ENCODE measurements at regions not wholly inside any gene's neighbourhood (a gene's known extent, or its start where the extent isn't known, plus 50 kb on each side); places are given as distances from the start of the nearest gene placed in this dataset.
"Not testable (repeated sequence)": the region's sequence is repeated elsewhere in the genome, so short reads cannot be mapped to it uniquely, and the experiment has no call there.

DNA sequence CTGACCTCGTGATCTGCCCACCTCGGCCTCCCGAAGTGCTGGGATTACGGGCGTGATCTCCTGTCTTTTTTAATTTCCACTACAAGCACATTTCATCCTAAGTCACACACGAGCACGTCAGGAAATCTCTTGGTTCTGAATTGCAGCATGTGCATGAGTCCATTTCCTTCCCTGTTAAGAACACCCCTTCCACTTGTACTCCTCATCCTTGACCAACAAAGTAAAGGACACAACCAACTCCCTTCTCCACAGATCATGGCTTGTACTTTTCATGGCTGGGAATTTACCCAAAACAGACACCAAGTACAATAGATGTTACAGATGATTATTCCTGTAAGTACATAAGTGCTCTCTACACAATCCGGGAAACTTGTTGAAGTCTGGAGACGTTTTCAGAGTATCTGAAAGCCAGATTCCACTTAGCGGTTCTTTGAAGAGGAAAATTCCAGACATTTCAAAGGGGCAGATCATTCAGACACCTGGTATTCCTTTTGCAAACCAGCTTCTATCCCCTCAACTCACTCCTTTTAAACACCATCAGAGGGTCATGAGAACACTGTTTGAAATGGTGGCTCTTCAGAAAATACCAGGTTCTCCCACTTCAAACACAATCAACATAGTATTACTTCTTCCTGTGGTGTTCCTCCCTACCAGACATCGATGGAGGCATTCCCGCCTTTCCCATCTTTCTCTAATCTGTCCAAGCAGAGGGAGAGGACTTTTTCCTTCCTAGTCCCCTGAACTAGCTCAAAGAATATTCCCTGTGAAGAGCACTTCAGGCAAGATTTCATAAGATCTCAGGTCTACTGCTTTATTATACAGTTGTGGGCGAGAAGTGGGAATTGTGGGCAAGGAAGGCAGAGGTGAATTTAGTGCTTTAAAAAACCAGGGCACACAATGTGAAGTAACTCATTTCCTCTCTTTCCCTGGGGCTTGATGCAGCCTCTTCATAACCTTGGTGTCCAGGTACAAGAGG lies 80.1 kb upstream of the TSC22D2 start:
- DNase-seq, result no peak

DNA sequence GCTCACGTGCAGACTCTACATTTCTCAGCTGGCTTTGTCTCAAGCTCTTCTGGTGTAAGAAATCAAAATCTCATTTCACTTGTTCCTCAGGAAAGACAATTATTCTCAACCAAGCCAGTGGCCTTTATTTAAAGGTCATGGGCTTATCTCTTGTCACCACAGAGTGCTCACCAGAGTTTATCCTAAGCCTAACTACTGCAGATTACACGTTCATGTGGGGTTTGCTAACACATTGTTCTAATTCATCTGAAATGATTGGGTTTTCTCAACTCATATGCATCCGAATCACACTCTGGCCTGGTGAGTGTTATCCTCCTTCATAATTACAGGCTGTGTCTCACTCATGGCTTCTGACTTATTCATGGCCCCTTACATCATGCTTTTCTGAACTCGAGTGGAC lies 83.3 kb upstream of the TSC22D2 start:
- no peak for DNase-seq

DNA sequence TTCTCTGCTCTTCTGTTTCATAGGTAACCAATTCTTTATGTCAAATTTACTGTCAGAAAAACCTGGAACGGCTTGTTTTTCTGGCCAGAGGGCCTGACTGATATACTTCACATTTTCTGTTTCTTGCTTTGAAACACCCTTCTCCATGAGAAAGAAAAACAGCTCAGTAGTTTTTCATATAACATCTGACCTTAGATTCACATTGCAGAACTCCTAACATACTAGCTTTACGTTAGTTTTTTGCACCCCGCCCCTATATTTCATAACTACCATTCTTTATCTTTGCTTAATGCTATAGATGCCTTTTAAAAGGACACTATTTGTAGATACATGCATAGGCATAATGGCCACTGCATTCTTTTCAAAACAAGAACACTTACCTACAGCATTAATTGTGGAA lies 83.9 kb upstream of the TSC22D2 start:
- no peak for DNase-seq

DNA sequence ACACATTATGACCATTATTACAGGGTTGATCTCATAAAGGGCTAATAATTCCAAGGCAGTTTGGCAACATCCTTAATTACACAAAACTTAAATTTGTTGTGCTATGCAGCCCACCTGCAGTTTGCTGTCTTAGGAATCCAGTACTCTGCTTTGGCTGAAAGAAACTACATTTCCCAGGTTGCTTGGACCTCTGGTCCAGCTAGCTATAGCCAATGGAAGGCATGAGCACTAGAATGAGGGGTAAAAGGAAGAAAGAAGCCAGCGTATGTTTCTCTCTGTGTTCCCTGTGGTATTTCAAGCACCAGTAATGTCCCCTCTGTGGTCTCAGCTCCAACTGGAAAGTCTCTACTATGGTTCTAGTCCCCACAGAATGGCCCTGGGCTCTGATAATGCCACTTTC lies 84.3 kb upstream of the TSC22D2 start:
- no peak for DNase-seq

DNA sequence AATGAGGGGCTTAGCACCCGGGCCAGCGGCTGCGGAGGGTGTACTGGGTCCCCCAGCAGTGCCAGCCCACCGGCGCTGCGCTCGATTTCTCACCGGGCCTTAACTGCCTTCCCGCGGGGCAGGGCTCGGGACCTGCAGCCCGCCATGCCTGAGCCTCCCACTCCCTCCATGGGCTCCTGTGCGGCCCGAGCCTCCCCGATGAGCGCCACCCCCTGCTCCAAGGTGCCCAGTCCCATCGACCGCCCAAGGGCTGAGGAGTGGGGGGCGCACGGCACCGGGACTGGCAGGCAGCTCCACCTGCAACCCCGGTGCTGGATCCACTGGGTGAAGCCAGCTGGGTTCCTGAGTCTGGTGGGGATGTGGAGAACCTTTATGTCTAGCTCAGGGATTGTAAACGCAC lies 85.0 kb upstream of the TSC22D2 start:
- DNase-seq, result not testable (repeated sequence)

DNA sequence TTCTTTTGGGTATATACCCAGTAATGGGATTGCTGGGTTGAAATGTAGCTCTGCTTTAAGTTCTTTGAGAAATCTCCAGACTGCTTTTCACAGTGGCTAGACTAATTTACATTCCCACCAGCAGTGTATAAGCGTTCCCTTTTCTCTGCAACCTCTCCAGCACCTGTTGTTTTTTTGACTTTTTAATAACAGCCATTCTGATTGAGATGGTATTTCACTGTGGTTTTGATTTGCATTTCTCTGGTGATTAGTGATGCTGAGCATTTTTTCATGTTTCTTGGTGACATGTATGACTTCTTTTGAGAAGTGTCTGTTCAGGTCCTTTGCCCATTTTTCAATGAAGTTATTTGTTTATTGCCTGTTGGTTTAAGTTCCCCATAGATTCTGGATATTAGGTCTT lies 87.1 kb upstream of the TSC22D2 start:
- DNase-seq, result not testable (repeated sequence)

DNA sequence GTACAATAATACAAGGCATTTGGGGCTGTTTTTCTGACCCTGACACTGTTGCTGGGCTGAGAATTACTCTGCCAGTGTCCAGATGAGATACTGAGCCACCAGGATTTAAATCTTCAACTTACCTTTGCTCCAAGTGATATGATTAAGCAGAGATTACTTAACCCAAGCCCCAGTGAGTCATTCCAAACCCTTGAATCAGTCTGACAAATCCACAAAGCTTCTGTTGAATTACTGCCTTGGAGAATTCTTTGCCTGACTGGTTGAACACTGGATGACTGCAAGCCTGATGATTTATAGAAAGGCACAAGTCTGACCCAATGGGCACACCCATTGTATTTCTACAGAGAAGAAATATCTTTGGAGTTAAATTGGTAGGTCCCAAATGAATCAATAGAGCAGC lies 88.2 kb upstream of the TSC22D2 start:
- DNase-seq, result no peak

DNA sequence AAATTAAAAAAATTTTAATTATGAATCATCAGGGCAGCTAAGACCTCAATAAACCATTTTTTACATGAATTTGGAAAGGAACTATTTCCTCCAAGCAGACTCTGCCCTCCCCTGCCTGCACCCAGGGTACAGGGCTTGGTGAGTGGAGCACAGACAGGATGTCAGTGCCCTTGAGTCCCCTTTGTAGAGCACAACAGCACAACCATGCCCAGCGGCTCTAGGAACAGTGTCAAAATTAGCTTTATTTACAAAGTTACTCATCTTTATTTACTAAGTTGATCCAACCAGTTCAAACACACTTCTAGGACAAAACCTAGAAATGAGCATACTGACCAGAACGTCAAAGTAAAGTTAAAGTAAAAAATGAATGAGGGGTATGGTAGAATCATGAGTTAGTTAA lies 90.6 kb upstream of the TSC22D2 start:
- DNase-seq, result no peak

DNA sequence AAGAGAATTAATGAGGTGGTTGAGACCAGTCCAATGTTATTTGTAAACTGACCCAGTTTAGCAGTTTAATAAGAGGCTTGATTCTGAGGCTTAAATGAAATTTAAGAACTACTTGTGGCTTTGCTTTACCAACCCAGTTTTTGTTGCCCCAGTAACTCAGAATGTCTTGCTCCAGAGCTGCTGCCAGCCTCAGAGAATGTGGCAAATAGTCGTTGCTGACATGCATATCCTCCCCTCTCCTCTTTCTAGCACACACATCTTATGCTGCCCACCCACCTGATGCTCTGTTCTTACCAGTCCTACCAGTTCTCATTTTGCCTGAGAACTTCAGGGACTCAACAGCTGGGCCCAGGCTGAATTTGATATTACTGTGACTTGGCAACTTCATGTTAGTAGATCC lies 92.4 kb upstream of the TSC22D2 start:
- DNase-seq, result no peak

DNA sequence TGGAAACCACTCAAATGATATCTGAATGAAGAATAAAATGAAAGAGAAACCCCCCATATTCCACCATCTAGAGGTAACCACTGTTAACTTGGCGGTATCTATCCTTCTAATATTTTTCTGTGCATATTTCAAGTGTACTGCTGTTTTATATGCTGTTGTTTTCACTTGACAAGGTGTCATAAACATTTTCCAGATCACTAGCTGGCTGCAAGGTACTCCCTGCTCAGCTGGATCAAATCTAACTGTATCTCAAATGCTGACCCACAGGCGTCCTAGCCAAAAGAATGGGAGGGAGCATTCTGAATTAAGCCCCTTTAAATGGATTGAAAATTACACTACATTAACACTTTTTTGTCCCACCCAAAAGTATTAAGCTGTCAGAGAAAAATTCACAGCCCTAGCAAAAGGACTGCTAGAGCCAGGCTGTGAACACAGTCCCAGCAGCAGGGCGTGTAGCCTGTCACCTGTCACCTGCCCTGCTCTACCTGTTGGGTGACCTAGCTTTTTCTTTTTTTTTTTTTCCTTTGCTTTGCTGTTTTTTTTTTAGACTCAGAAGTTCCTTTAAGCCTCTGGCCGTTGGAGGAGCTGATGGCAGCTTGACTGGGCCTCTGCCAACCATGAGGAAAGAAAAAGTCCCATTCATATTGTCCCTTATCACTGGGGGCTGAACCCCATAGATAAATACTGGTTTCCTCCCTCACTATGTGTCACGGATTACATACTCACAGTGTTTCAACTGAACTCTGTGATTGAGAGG lies 93.7 kb upstream of the TSC22D2 start:
- DNase-seq, result no peak

DNA sequence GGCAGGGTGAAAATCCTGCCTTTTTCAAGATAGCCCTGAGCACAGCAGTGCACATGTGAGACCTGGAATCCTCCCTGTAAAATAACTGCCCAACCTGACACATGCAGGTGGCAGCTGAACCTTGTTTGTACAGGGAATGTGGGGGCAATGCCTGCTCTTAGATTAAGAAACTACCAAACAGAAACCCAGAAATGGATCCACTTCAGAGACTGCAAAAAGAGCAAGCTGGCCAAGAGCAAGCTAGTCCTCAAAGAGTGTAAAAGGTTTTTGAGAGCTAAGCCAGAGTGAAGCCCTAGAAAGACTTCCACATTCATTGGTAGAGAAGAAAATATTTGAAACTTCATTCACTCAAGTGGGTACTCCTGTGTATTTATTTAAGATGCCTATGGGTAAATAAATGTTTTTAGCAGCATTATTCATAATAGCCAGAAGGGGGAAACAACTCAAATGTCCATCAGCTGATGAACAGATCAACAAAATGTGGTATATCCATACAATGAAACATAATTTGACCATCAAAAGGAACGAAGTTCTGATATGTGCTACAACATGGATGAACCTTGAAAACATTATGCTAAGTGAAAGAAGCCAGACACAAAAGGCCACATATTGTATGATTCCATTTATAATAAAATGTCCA lies 96.0 kb upstream of the TSC22D2 start:
- DNase-seq, result no peak

DNA sequence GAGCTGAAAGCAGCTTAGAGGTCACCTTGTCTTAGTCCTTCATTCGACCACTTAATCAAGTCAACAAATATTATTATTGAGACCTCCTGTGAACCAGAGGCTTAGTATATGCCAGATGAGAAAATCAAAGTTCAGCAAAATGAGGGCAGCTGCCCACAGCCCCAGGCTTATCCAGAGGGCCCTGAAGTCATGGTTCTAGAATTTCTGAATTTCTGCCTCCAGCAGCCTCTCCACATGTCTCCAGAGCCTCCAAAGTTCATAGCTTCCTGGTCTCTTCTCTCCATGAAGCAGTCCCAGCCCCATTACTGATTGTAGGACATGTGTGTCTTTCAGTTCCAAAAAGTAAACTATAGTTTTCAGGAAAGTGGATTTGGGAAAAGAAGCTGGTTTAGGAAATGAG lies 96.9 kb upstream of the TSC22D2 start:
- DNase-seq, result no peak

DNA sequence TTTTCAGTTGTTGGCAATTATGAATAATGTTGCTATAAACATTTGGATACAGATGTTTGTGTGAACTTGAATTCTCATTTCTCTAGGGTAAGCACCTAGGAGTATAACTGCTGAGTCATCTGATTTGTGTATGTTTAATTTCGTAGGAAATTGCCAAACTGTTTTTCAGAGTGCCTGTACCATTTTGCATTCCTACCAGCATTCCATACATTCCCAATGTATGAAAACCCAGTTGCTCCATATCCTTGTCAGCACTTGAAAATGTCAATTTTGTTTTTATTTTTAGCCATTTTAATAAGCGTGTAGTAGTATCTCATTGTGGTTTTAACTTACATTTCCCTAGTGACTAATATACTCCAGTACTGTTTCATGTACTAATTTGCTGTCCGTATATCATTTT lies 98.5 kb upstream of the TSC22D2 start:
- DNase-seq, result no peak

DNA sequence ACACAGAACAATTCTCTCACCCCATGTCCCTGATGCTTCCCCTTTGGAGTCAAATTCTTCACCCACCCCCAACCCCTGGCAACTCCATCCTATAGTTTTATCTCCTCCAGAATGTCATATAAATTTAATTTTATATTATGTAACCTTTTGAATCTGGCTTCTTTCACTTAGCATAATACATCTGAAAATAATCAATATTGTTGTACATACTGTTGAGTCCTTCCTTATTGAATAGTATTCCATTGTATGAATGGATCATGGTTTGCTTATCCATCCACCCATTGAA lies 98.9 kb upstream of the TSC22D2 start:
- no peak for DNase-seq

DNA sequence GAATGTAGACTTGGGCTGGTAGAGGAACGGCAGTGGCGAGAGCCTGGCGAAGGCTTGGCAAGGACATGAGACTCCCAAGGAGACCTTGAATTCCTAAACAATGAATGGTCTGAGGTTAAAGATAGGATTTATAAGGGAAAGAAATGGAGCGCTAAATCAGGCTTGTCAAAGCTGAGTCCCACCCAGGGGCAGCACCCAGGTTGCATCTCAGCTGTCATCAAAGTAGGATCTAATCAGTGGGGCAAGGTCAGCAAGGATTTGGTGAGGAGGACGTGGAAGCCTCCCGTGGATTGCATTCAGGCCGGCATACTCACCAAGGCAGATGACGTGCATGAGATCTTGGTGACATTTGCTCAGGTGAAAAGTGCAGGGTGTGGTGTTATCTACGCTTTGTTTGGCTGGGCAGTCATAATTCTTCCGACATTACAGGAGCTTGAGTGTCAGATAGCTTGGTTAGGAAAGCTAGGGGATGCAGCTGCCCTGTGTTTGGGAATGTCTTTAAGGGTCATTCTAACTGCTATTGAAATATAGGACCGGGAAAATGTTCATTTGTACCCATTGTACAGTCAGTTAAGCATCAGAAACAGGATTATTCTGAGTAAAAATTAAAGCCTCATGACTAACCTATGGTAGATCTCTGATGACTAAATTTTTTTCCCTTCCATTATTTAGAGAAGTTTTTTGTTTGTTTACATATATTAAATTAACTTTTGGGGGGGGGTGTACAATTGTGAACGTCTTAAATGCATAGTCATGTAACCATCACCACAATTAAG lies 99.4 kb upstream of the TSC22D2 start:
- no peak for DNase-seq

DNA sequence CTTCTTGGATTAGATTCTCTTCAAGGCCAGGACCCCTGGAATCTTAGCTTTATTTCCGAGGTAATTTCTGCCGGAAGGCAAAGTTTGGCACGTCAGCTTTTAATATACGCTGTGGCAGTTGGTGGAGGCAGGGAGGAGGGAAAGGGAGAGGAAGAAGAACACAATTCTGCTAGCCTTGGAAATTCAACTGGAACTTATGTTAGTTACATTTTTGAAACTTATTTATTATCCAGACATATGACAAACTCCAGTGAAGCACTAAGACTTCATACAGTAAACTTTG lies 100.1 kb upstream of the TSC22D2 start:
- no peak for DNase-seq

DNA sequence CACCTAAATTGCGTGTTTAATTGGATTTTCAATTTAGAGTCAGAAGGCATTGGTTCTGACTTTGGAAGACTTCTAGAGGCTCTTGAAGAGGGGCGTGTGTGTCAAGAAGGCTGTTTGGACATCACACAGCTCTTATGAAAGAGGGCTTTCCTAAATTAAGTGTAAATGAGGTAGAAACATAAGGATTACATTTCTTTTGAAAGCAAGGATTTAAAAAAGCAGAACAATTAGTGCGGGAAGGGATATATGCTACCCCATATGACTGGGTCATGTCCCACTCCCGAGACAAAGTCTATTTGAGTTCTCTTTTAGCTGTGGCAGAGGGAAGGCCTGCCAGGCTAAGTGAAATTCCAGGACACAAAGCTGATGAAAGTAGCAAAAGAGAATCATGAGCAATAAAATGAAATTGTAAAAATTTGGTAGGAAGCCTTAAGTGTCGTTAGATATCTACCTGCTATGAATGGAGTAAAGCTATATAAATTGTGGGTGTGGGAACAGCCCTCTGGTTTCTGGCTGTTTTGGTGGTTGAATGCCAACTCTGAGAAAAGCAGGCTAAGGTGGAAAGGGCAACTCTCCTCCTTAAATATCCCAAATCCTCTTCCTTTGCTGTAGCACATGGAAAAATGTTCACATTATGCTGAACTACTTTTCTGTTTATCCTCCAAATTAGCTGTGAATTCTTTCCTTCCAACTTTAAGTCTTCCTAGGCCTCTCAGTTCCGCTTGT lies 100.6 kb upstream of the TSC22D2 start:
- DNase-seq, result no peak

DNA sequence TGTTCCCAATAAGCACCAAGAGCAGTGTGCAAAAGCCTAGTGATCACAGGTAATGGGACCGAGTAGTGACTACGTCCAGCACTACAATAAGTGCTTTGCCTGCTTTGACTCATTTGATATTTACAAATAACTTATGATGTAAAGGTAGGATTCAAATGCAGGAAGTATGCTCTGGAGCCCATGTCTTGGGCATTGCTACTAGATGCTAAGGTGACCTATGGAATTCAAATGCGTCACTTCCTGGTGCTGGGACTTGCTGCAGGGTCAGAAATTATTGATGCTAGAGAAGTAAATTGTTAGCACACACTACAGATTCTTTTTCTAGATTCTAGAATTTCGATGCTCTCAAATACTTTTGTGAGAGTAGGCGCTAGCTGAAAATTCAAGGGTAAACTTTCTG lies 101.2 kb upstream of the TSC22D2 start:
- DNase-seq, result no peak

DNA sequence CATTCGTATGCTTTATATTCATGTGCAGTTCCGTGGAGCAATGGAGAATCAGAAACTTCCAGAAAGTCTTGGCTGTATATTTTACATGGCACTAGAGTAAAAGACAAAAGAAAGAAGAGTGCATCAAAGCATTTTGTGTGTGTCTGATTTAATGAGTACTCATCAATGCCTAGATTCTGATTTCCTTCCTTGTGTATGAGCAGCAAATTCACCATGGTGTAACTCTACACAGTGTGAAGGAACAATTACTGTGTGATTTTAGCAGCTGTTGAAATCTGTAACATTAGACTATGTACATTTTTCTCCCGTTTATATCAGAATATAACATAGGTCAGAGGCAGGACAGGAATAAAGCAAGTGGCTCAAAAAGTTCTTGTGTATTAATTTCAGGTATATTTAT lies 102.0 kb upstream of the TSC22D2 start:
- no peak for DNase-seq

DNA sequence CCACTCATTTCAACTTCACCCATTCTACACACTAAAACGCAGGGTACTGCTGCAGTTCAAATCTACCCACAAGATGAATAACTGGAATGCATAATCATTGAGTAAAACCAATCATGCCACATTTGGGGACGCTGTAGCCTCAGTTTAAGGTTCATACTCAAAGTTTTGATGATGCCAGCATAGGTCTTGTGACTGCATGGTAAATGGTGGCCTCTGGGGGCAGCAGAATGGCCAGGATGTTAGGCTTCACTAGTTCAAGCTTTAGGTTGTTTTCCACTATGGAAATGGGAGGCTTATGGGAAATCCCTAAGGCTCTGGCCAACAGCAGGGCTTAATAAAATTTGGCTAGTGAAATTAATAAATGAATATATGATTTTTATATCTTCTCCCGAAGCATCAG lies 104.3 kb upstream of the TSC22D2 start:
- no peak for DNase-seq

DNA sequence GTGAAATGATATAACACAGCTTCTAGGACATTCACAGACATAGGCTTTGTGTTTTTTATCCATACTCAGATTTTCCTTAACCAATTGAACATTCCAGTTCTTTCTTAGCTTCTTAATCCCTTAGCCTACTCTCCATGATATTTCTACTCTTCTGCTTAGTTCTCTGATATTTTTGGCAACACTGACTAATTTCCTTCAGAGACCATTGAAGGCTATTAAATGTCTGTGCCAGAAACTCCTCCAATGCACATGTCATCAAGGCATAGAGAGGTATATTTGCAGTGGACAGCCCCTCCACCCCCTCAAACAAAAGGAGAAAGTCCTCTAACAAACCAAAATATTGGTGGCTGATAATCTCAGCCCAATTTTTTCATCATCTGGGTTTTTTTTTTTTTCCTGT lies 105.9 kb upstream of the TSC22D2 start:
- DNase-seq, result no peak

DNA sequence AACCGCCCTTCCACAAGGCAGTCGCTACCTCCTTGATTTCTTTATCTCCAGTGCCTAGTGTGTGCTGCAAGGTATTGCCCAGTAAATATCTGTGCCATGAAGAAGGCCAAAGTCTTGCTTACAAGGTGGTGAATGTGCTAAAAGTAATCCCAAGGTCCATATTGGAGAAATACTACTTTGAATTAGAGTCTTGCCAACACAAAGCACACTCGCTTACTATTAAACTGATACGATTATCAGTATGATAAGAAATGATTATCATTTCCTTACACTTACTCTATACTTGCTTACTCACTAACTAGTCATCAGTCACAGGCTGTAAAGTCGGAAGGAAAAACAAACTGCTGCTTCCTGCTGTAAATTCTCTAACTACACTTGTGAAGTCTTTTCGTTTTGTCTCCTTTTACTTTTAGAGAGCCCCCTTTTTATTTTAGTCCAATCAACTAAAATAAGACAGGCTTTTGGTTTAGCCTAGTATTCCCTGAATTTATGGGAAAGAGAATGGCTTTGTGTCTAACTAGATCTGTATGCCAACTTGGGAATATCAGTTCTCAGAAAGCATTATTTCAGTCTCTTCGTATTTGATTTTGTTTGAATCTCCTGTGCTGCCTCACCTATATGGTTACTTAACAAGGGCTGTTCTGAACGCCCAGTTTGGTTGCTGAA lies 107.1 kb upstream of the TSC22D2 start:
- no peak for DNase-seq

Measured in NCI-H1417 treated with DMSO at 0.1 percent for 48 hours (cell line).